ENCODE measurements at regions not wholly inside any gene's neighbourhood (a gene's known extent, or its start where the extent isn't known, plus 50 kb on each side); places are given as distances from the start of the nearest gene placed in this dataset.

- in situ Hi-C loops (cut with HindIII; ENCODE audit: low pct_unique_long_range_greater_than_20kb, low sequenced_read_pairs) (no loop called here), intact Hi-C loops (cut with micrococcal nuclease; ENCODE audit: unreplicated experiment) (loop anchor here (10.0 kb wide), 1 partner anchor 1361 kb away; no protein-coding TSS in a partner anchor)
- Histone ChIP-seq H3K27ac (ENCODE audit: low read length) (no peak overlapping the region), H3K27me3 (ENCODE audit: control insufficient read depth, insufficient read depth, low read length) (no peaks in the 10 kb centered on the region), H3K36me3 (ENCODE audit: control insufficient read depth, insufficient read depth, low read length) (no peaks in the 10 kb centered on the region), H3K4me3 (ENCODE audit: low read depth in 2 of 2, low read length in 2 of 2) (no peak overlapping the region), H3K4me1 (ENCODE audit: control insufficient read depth, insufficient read depth, low read length) (no peaks in the 10 kb centered on the region), H3K9me3 (ENCODE audit: control insufficient read depth, insufficient read depth, low read depth, low read length) (no peaks in the 10 kb centered on the region)
- TF ChIP-seq CTCF (IDR thresholded peaks at IDR 0.05) (no peak), SIN3A (IDR thresholded peaks at IDR 0.05; ENCODE audit: borderline replicate concordance, insufficient read depth, low read depth, low read length) (no peak), REST (IDR thresholded peaks at IDR 0.05; ENCODE audit: insufficient read depth in 1 of 2, low read depth in 2 of 2, low read length in 1 of 2) (no peak), TCF7L2 (IDR thresholded peaks at IDR 0.05; ENCODE audit: low read depth, low read length) (no peak), POLR2AphosphoS5 (IDR thresholded peaks at IDR 0.05; ENCODE audit: low read depth, low read length) (no peak)
- no peak for ATAC-seq
- no TSS peak for BruUV-seq (replicated peaks)
- CTCF ChIA-PET, result no interaction called here
- DNase-seq (ENCODE audit: low read depth, low spot score), result no peak
- POLR2A ChIA-PET, result no interaction called here
Observed at GRCh38 chr13:74025369-74025768, 108.8 kb downstream of the KLF12 start.

- CTCF ChIA-PET, result no interaction called here
- in situ Hi-C loops (cut with HindIII; ENCODE audit: low pct_unique_long_range_greater_than_20kb, low sequenced_read_pairs) (no loop called here), intact Hi-C loops (cut with micrococcal nuclease; ENCODE audit: unreplicated experiment) (loop anchor here (10.0 kb wide), 1 partner anchor 1360 kb away; no protein-coding TSS in a partner anchor)
- no peaks in the 10 kb centered on the region for H3K4me1 ChIP-seq (ENCODE audit: control insufficient read depth, insufficient read depth, low read length)
- TF ChIP-seq SIN3A (IDR thresholded peaks at IDR 0.05; ENCODE audit: borderline replicate concordance, insufficient read depth, low read depth, low read length) (no peak), REST (IDR thresholded peaks at IDR 0.05; ENCODE audit: insufficient read depth in 1 of 2, low read depth in 2 of 2, low read length in 1 of 2) (no peak)
- no TSS peak for BruUV-seq (replicated peaks)
- no peaks in the 10 kb centered on the region for H3K9me3 ChIP-seq (ENCODE audit: control insufficient read depth, insufficient read depth, low read depth, low read length)
- no peak overlapping the region for H3K27ac ChIP-seq (ENCODE audit: low read length)
- no peaks in the 10 kb centered on the region for H3K27me3 ChIP-seq (ENCODE audit: control insufficient read depth, insufficient read depth, low read length)
- DNase-seq (ENCODE audit: low read depth, low spot score) (no peak), ATAC-seq (no peak)
- no peaks in the 10 kb centered on the region for H3K36me3 ChIP-seq (ENCODE audit: control insufficient read depth, insufficient read depth, low read length)
- POLR2A ChIA-PET, result no interaction called here
- H3K4me3 ChIP-seq (ENCODE audit: low read depth in 2 of 2, low read length in 2 of 2), result no peak overlapping the region
Observed at GRCh38 chr13:74024856-74025255, 109.3 kb downstream of the KLF12 start.
